HepG2 (cell line): ENCODE measurements at regions not wholly inside any gene's neighbourhood (a gene's known extent, or its start where the extent isn't known, plus 50 kb on each side); places are given as distances from the start of the nearest gene placed in this dataset.

ENCODE experiments used
- ATAC-seq: fragments of 200-7000 bp; cut with Tn5 transposase; 3 replicates; pipeline ENCODE4 v1.9.1; 2020; ENCODE audit warnings: mild to moderate bottlenecking, moderate library complexity
- BruUV-seq: library from RNA; stranded (reverse); fragments of 400-500 nt; replicated peaks from 2 replicates; lab custom pipeline; 2021; lab: Mats Ljungman, UMichigan
- CTCF ChIA-PET: fragments of 300-600 bp; formaldehyde crosslinking; extraction: SDS; loops from one replicate; lab custom pipeline; 2021; ENCODE audit warnings: low total read pairs, inconsistent platforms, low intra/inter-chr PET ratio; lab: Yijun Ruan, JAX
- POLR2A ChIA-PET: fragments of 350-600 bp; sonication (Branson Sonifier 250); formaldehyde crosslinking; loops from one replicate; lab custom pipeline; 2020; ENCODE audit warnings: antibody characterized with exemption, inconsistent platforms; lab: Yijun Ruan, JAX
- DNase-seq: peaks from one replicate; pipeline ENCODE4 v3.0.0-alpha.2; 2015; ENCODE audit warnings: low spot score
- FAIRE-seq: peaks from 3 replicates; lab custom pipeline; 2011; peaks lifted over from hg19 to GRCh38; lab: Jason Lieb, UNC
- H2AFZ ChIP-seq: one replicate; pipeline ENCODE4 v1.6.1; 2011; ENCODE audit warnings: low read length, inconsistent platforms
- H3K27ac ChIP-seq: fragments of 300-600 bp; 3 replicates; pipeline ENCODE4 v1.8.0; 2011; ENCODE audit warnings: mixed run types, mild to moderate bottlenecking, mixed read lengths, low read length, inconsistent platforms; ENCODE audit not compliant: insufficient read depth; ENCODE audit errors: extremely low read length
- H3K27me3 ChIP-seq, 2 experiments: fragments of 200-600 bp in 1 of 2; 2 replicates in 1 of 2; 3 replicates in 1 of 2; pipeline versions ENCODE4 v1.6.0 to v1.8.0; 2011; ENCODE audit warnings: low read length in 2 of 2, mild to moderate bottlenecking in 2 of 2, moderate library complexity in 2 of 2, inconsistent platforms in 1 of 2; ENCODE audit not compliant: insufficient read depth in 2 of 2, control insufficient read depth in 1 of 2
- H3K36me3 ChIP-seq, 2 experiments: fragments of 200-600 bp in 1 of 2; replicated peaks in 1 of 2; 2 replicates in 1 of 2; 3 replicates in 1 of 2; pipeline versions ENCODE4 v1.5.1 to v1.8.0; 2011; ENCODE audit warnings: low read length in 2 of 2, inconsistent platforms in 1 of 2; ENCODE audit not compliant: insufficient read depth in 2 of 2, control insufficient read depth in 1 of 2
- H3K4me1 ChIP-seq: 2 replicates; pipeline ENCODE4 v1.5.1; 2012; ENCODE audit warnings: low read length, inconsistent platforms; ENCODE audit not compliant: insufficient read depth
- H3K4me2 ChIP-seq: 2 replicates; pipeline ENCODE4 v1.6.0; 2011; ENCODE audit warnings: low read depth, low read length, inconsistent platforms
- H3K4me3 ChIP-seq, 3 experiments: fragments of 200-600 bp in 1 of 3; sonication (generic), shearing (Covaris generic) in 1 of 3; replicated peaks in 1 of 3; 2 replicates each; pipeline ENCODE4 v1.5.1; 2011 to 2016; ENCODE audit warnings: low read length in 3 of 3, inconsistent platforms in 2 of 3, low read depth in 2 of 3, mild to moderate bottlenecking in 2 of 3, control low read depth in 1 of 3, mixed read lengths in 1 of 3; ENCODE audit not compliant: insufficient read depth in 1 of 3
- H3K79me2 ChIP-seq: one replicate; pipeline ENCODE4 v1.6.1; 2011; ENCODE audit warnings: low read length, inconsistent platforms; ENCODE audit not compliant: insufficient read depth
- H3K9ac ChIP-seq: 2 replicates; pipeline ENCODE4 v1.6.0; 2011; ENCODE audit warnings: mild to moderate bottlenecking, low read depth, low read length, inconsistent platforms; ENCODE audit not compliant: insufficient read depth
- H3K9me3 ChIP-seq: 2 replicates; pipeline ENCODE4 v1.5.1; 2012; ENCODE audit warnings: mild to moderate bottlenecking, low read length
- H4K20me1 ChIP-seq: 2 replicates; pipeline ENCODE4 v1.6.0; 2011; ENCODE audit warnings: inconsistent platforms, mild to moderate bottlenecking, low read length, moderate library complexity; ENCODE audit not compliant: insufficient read depth
- GATAD2A ChIP-seq: IDR thresholded peaks from 2 replicates; pipeline ENCODE4 v1.6.1; 2016
- MATR3 ChIP-seq: sonication (generic); formaldehyde crosslinking; IDR thresholded peaks from 2 replicates; pipeline ENCODE4 v1.4.0; 2020; ENCODE audit warnings: missing genetic modification reagents
- PHF8 ChIP-seq: sonication (generic); formaldehyde crosslinking; IDR thresholded peaks from 2 replicates; pipeline ENCODE4 v1.5.0; 2020; ENCODE audit warnings: missing genetic modification reagents
- SIX1 ChIP-seq: sonication (generic); formaldehyde crosslinking; IDR thresholded peaks from 2 replicates; pipeline ENCODE4 v1.4.0; 2020; ENCODE audit warnings: missing genetic modification reagents, borderline replicate concordance
- ZKSCAN5 ChIP-seq: sonication (generic); formaldehyde crosslinking; IDR thresholded peaks from 2 replicates; pipeline ENCODE4 v1.5.1; 2020; ENCODE audit warnings: mild to moderate bottlenecking, missing genetic modification reagents
- ZNF230 ChIP-seq: sonication (generic); formaldehyde crosslinking; IDR thresholded peaks from 2 replicates; pipeline ENCODE4 v1.4.0; 2020; ENCODE audit warnings: mild to moderate bottlenecking, missing genetic modification reagents
- ZNF563 ChIP-seq: sonication (generic); formaldehyde crosslinking; IDR thresholded peaks from 2 replicates; pipeline ENCODE4 v1.8.0; 2022; ENCODE audit warnings: mild to moderate bottlenecking, moderate library complexity, missing genetic modification reagents
- ZSCAN31 ChIP-seq: sonication (generic); formaldehyde crosslinking; IDR thresholded peaks from 2 replicates; pipeline ENCODE4 v1.5.0; 2020; ENCODE audit warnings: low read depth, mild to moderate bottlenecking, missing genetic modification reagents
- ZSCAN9 ChIP-seq: IDR thresholded peaks from 2 replicates; pipeline ENCODE4 v1.6.1; 2016; ENCODE audit warnings: borderline replicate concordance
- WGBS: methylation state at CpG from one replicate; pipeline ENCODE4 v1.1.6; 2017; ENCODE audit warnings: low lambda C conversion rate; 5-methylcytosine and 5-hydroxymethylcytosine counted together
- in situ Hi-C: cut with HindIII; loops from 2 replicates; pipeline ENCODE4 v1.10.0; 2017; ENCODE audit warnings: low pct_unique_long_range_greater_than_20kb; ENCODE audit not compliant: extremely low pct_ligation_motif_present
- intact Hi-C: fragments of 100-400 bp; cut with micrococcal nuclease; formaldehyde crosslinking; loops from one replicate; pipeline ENCODE4 v1.10.0; 2022; ENCODE audit not compliant: unreplicated experiment
- TF ChIP-seq, protein P1 (sequence below): sonication (generic); IDR thresholded peaks from 2 replicates; pipeline ENCODE4 v1.6.1; 2016; ENCODE audit warnings: low read depth, borderline replicate concordance
- TF ChIP-seq, protein P2 (sequence below): sonication (generic); formaldehyde crosslinking; IDR thresholded peaks from 2 replicates; pipeline ENCODE4 v1.5.0; 2020; ENCODE audit warnings: mild to moderate bottlenecking, missing genetic modification reagents, borderline replicate concordance

DNA sequence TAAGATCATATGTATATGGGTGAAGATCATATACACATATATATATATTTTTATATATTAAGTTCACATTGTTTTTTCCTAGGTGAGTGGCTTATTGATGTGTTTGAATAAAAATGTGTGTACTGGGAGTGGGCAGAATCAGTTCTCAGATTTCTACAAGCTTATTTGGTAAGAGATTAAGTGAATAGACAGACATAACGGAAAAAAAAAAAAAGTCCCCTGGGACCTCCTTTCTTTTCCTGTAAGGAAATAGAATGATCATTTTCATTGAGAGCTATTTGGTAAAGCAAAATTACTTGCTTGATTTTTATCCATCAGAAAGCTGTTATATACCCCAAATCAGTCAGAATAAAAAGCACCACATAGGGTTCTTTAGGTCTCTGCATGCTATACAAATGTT lies 597.7 kb downstream of the PCDH18 start:
- DNase-seq, result no peak
- H4K20me1 ChIP-seq, result no peaks in the 10 kb centered on the region
- CTCF ChIA-PET, result no interaction called here

More for the DNA sequence above, 597.7 kb downstream of the PCDH18 start:
- FAIRE-seq (no peak), ATAC-seq (no peak)
- in situ Hi-C loops, result no loop called here
- WGBS, result 2% methylated on average over 1 of the region's 1 CpG
- H3K9ac ChIP-seq, result no peak overlapping the region
- POLR2A ChIA-PET, result no interaction called here
- H3K79me2 ChIP-seq, result no peaks in the 10 kb centered on the region
- H3K4me1 ChIP-seq, result no peaks in the 10 kb centered on the region
- no TSS peak for BruUV-seq
- TF ChIP-seq ZNF230 (CRISPR knock-in tag), result no peak
- no peak for TF ChIP-seq ZSCAN31 (CRISPR knock-in tag)
- TF ChIP-seq SIX1 (CRISPR knock-in tag), result no peak
- TF ChIP-seq, protein P1, sequence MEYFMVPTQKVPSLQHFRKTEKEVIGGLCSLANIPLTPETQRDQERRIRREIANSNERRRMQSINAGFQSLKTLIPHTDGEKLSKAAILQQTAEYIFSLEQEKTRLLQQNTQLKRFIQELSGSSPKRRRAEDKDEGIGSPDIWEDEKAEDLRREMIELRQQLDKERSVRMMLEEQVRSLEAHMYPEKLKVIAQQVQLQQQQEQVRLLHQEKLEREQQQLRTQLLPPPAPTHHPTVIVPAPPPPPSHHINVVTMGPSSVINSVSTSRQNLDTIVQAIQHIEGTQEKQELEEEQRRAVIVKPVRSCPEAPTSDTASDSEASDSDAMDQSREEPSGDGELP, result no peak
- no peak for TF ChIP-seq ZSCAN9 (CRISPR knock-in tag)
- no peak for TF ChIP-seq ZKSCAN5 (CRISPR knock-in tag)
- TF ChIP-seq, protein P2, sequence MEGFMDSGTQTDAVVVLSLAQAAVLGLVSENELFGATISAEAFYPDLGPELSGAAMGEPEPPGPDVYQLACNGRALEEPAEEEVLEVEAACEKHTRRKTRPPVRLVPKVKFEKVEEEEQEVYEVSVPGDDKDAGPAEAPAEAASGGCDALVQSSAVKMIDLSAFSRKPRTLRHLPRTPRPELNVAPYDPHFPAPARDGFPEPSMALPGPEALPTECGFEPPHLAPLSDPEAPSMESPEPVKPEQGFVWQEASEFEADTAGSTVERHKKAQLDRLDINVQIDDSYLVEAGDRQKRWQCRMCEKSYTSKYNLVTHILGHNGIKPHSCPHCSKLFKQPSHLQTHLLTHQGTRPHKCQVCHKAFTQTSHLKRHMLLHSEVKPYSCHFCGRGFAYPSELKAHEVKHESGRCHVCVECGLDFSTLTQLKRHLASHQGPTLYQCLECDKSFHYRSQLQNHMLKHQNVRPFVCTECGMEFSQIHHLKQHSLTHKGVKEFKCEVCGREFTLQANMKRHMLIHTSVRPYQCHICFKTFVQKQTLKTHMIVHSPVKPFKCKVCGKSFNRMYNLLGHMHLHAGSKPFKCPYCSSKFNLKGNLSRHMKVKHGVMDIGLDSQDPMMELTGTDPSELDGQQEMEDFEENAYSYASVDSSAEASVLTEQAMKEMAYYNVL, result no peak
- no peak for TF ChIP-seq MATR3 (CRISPR knock-in tag)
- TF ChIP-seq GATAD2A, result no peak
- no peak for TF ChIP-seq PHF8 (CRISPR knock-in tag)
- no peak for TF ChIP-seq ZNF563
- H3K36me3 ChIP-seq, result no peaks in the 10 kb centered on the region
- no peak overlapping the region for H2AFZ ChIP-seq
- no peak overlapping the region for H3K4me2 ChIP-seq
- H3K27me3 ChIP-seq, result no peaks in the 10 kb centered on the region
- no peak overlapping the region for H3K4me3 ChIP-seq
- intact Hi-C loops, result no loop called here
- H3K27ac ChIP-seq, result no peak overlapping the region
- H3K9me3 ChIP-seq, result no peaks in the 10 kb centered on the region
